K562 (cell line): ENCODE measurements at regions not wholly inside any gene's neighbourhood (a gene's known extent, or its start where the extent isn't known, plus 50 kb on each side); places are given as distances from the start of the nearest gene placed in this dataset.
A peak's percentile ranks its signal among the peaks of the same experiment; 100 is the strongest.

Experiments used
- ATAC-seq: fragments of 200-7000 bp; cut with Tn5 transposase; 3 replicates; pipeline ENCODE4 v1.9.1; 2020; ENCODE audit warnings: moderate library complexity
- BruUV-seq: library from RNA; stranded (reverse); fragments of 400-500 nt; replicated peaks from 2 replicates; lab custom pipeline; 2021; lab: Mats Ljungman, UMichigan
- CTCF ChIA-PET: fragments of 300-600 bp; formaldehyde crosslinking; extraction: SDS; loops from one replicate; lab custom pipeline; 2021; ENCODE audit warnings: low intra/inter-chr PET ratio; lab: Yijun Ruan, JAX
- POLR2A ChIA-PET: fragments of 300-600, 350-650 bp; sonication (Branson Sonifier 250); formaldehyde crosslinking; extraction: SDS; loops from one replicate; lab custom pipeline; 2021; ENCODE audit warnings: antibody characterized with exemption, inconsistent platforms; lab: Yijun Ruan, JAX
- DNase-seq, 4 experiments: peaks; one replicate each; pipeline versions ENCODE4 v3.0.0 to v3.0.0-alpha.2; 2011 to 2018; ENCODE audit warnings: low spot score in 3 of 4, mixed read lengths in 3 of 4; ENCODE audit errors: extremely low read depth in 1 of 4
- FAIRE-seq: peaks from 2 replicates; lab custom pipeline; 2011; peaks lifted over from hg19 to GRCh38; lab: Jason Lieb, UNC
- H2AFZ ChIP-seq: 2 replicates; pipeline ENCODE4 v1.6.0; 2011; ENCODE audit warnings: low read depth, low read length, control low read depth, inconsistent platforms
- H3K27ac ChIP-seq: fragments of 200-600 bp; 3 replicates; pipeline ENCODE4 v1.8.0; 2011; ENCODE audit warnings: low read depth, mild to moderate bottlenecking, control low read depth, inconsistent platforms, low read length, moderate library complexity, mixed read lengths; ENCODE audit errors: extremely low read depth
- H3K27me3 ChIP-seq, 2 experiments: fragments of 300-600 bp in 1 of 2; 2 replicates in 1 of 2; 3 replicates in 1 of 2; pipeline versions ENCODE4 v1.6.0 to v1.8.0; 2011; ENCODE audit warnings: inconsistent platforms in 2 of 2, low read length in 2 of 2, mild to moderate bottlenecking in 1 of 2, mixed read lengths in 1 of 2, moderate library complexity in 1 of 2; ENCODE audit not compliant: control insufficient read depth in 2 of 2, insufficient read depth in 2 of 2
- H3K36me3 ChIP-seq: fragments of 300-600 bp; 3 replicates; pipeline ENCODE4 v1.8.0; 2011; ENCODE audit warnings: mild to moderate bottlenecking, low read length, inconsistent platforms; ENCODE audit not compliant: control insufficient read depth, insufficient read depth
- H3K4me1 ChIP-seq, 2 experiments: fragments of 200-600 bp in 1 of 2; replicated peaks in 1 of 2; 2 replicates in 1 of 2; 3 replicates in 1 of 2; pipeline versions ENCODE4 v1.5.1 to v1.8.0; 2011; ENCODE audit warnings: inconsistent platforms in 2 of 2, low read length in 2 of 2, mild to moderate bottlenecking in 1 of 2, mixed read lengths in 1 of 2, moderate library complexity in 1 of 2; ENCODE audit not compliant: control insufficient read depth in 2 of 2, insufficient read depth in 2 of 2
- H3K4me2 ChIP-seq: 2 replicates; pipeline ENCODE4 v1.6.1; 2011; ENCODE audit warnings: low read length, control low read depth, inconsistent platforms, mixed read lengths; ENCODE audit not compliant: insufficient read depth
- H3K4me3 ChIP-seq: fragments of 200-600 bp; sonication (generic), shearing (Covaris generic); 2 replicates; pipeline ENCODE4 v1.5.1; 2016; ENCODE audit warnings: control low read depth, inconsistent platforms
- H3K79me2 ChIP-seq: fragments of 200-600 bp; 3 replicates; pipeline ENCODE4 v1.8.0; 2011; ENCODE audit warnings: low read length, inconsistent platforms; ENCODE audit not compliant: control insufficient read depth, insufficient read depth
- H3K9ac ChIP-seq, 2 experiments: 2 replicates each; pipeline versions ENCODE4 v1.6.0 to v1.6.1; 2011; ENCODE audit warnings: low read depth in 2 of 2, low read length in 2 of 2, control low read depth in 1 of 2, inconsistent platforms in 1 of 2, mild to moderate bottlenecking in 1 of 2, mixed read lengths in 1 of 2; ENCODE audit not compliant: insufficient read depth in 1 of 2
- H3K9me1 ChIP-seq: one replicate; pipeline ENCODE4 v1.6.0; 2011; ENCODE audit warnings: inconsistent platforms, mild to moderate bottlenecking, low read length, moderate library complexity; ENCODE audit not compliant: control insufficient read depth, insufficient read depth
- H3K9me3 ChIP-seq: replicated peaks from 2 replicates; pipeline ENCODE4 v1.5.1; 2011; ENCODE audit warnings: low read depth, low read length, inconsistent platforms; ENCODE audit not compliant: control insufficient read depth, insufficient read depth
- H4K20me1 ChIP-seq: replicated peaks from 2 replicates; pipeline ENCODE4 v1.6.1; 2011; ENCODE audit warnings: low read length, inconsistent platforms, mixed read lengths; ENCODE audit not compliant: control insufficient read depth, insufficient read depth
- CUX1 ChIP-seq: fragments of 200-800 bp; sonication (Bioruptor generic); IDR thresholded peaks from 2 replicates; pipeline ENCODE4 v1.6.1; 2016; ENCODE audit warnings: missing genetic modification characterization, missing compliant biosample characterization
- HIVEP1 ChIP-seq: fragments of 250-450 bp; sonication (Bioruptor Pico); IDR thresholded peaks from 2 replicates; pipeline ENCODE4 v1.4.0; 2020; ENCODE audit warnings: mild to moderate bottlenecking
- RBM25 ChIP-seq: fragments of 200-400 bp; formaldehyde crosslinking; IDR thresholded peaks from 2 replicates; pipeline ENCODE4 v1.6.1; 2018; ENCODE audit warnings: low read length, low read depth, moderate library complexity; ENCODE audit not compliant: severe bottlenecking
- TRIM28 ChIP-seq: fragments of 450-650 bp; IDR thresholded peaks from 2 replicates; pipeline ENCODE4 v1.6.1; 2017
- U2AF2 ChIP-seq: fragments of 200-400 bp; formaldehyde crosslinking; optimal IDR thresholded peaks from 2 replicates; pipeline ENCODE3; 2017; ENCODE audit warnings: low read depth, mild to moderate bottlenecking, low read length
- WGBS: fragments of 100-300 bp; shearing (Covaris generic); methylation state at CpG from one replicate; pipeline ENCODE4 v1.1.6; 2016; ENCODE audit warnings: low coverage, mixed read lengths; ENCODE audit not compliant: insufficient coverage; ENCODE audit errors: missing lambda C conversion rate; 5-methylcytosine and 5-hydroxymethylcytosine counted together
- in situ Hi-C: fragments of 300-500 bp; cut with MboI; formaldehyde crosslinking; loops from 4 replicates; pipeline ENCODE4 v1.15.0; 2018; ENCODE audit warnings: inconsistent platforms, mixed read lengths
- intact Hi-C: fragments of 100-400 bp; cut with micrococcal nuclease; formaldehyde crosslinking; loops from 2 replicates; pipeline ENCODE4 v1.14.2; 2022
- TF ChIP-seq, protein P1 (sequence below): sonication (generic); formaldehyde crosslinking; IDR thresholded peaks from 2 replicates; pipeline ENCODE4 v1.8.0; 2022; ENCODE audit warnings: mild to moderate bottlenecking, missing genetic modification reagents

- no peak for DNase-seq
- POLR2A ChIA-PET: no interaction called here
- Histone ChIP-seq H3K9ac (no peak overlapping the region), H3K9me3 (no peaks in the 10 kb centered on the region), H3K4me2 (no peak overlapping the region), H3K4me3 (no peak overlapping the region)
- 70% methylated on average over 2 of the region's 2 CpGs for WGBS
- BruUV-seq: no TSS peak
- intact Hi-C loops: no loop called here
- TF ChIP-seq CUX1 (CRISPR knock-in tag) (no peak), HIVEP1 (CRISPR knock-in tag) (no peak), U2AF2 (no peak), RBM25 (peak; percentile 91), TRIM28 (no peak)
- TF ChIP-seq, protein P1, sequence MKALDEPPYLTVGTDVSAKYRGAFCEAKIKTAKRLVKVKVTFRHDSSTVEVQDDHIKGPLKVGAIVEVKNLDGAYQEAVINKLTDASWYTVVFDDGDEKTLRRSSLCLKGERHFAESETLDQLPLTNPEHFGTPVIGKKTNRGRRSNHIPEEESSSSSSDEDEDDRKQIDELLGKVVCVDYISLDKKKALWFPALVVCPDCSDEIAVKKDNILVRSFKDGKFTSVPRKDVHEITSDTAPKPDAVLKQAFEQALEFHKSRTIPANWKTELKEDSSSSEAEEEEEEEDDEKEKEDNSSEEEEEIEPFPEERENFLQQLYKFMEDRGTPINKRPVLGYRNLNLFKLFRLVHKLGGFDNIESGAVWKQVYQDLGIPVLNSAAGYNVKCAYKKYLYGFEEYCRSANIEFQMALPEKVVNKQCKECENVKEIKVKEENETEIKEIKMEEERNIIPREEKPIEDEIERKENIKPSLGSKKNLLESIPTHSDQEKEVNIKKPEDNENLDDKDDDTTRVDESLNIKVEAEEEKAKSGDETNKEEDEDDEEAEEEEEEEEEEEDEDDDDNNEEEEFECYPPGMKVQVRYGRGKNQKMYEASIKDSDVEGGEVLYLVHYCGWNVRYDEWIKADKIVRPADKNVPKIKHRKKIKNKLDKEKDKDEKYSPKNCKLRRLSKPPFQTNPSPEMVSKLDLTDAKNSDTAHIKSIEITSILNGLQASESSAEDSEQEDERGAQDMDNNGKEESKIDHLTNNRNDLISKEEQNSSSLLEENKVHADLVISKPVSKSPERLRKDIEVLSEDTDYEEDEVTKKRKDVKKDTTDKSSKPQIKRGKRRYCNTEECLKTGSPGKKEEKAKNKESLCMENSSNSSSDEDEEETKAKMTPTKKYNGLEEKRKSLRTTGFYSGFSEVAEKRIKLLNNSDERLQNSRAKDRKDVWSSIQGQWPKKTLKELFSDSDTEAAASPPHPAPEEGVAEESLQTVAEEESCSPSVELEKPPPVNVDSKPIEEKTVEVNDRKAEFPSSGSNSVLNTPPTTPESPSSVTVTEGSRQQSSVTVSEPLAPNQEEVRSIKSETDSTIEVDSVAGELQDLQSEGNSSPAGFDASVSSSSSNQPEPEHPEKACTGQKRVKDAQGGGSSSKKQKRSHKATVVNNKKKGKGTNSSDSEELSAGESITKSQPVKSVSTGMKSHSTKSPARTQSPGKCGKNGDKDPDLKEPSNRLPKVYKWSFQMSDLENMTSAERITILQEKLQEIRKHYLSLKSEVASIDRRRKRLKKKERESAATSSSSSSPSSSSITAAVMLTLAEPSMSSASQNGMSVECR: no peak
- TF ChIP-seq, all 486 proteins: peak for 1
- H3K9me1 ChIP-seq: no peaks in the 10 kb centered on the region
- H2AFZ ChIP-seq: no peak overlapping the region
- H3K27me3 ChIP-seq: no peaks in the 10 kb centered on the region
- no peaks in the 10 kb centered on the region for H3K36me3 ChIP-seq
- no peak overlapping the region for H3K27ac ChIP-seq
- no peaks in the 10 kb centered on the region for H4K20me1 ChIP-seq
- ATAC-seq: no peak
- CTCF ChIA-PET: no interaction called here
- FAIRE-seq: no peak
- in situ Hi-C loops: no loop called here
- no peaks in the 10 kb centered on the region for H3K79me2 ChIP-seq
- no peaks in the 10 kb centered on the region for H3K4me1 ChIP-seq
Observed at GRCh38 chr12:76138656-76139055, 54.2 kb upstream of the NAP1L1 start.
